B cell (primary cell): ENCODE measurements at regions not wholly inside any gene's neighbourhood (a gene's known extent, or its start where the extent isn't known, plus 50 kb on each side); places are given as distances from the start of the nearest gene placed in this dataset.

Source experiments
- ATAC-seq: fragments of 200-7000 bp; cut with Tn5 transposase; one replicate; pipeline ENCODE4 v1.10.0; 2021; ENCODE audit warnings: low read depth, mild to moderate bottlenecking, moderate number of reproducible peaks, moderate library complexity
- CTCF ChIA-PET: fragments of 350-600 bp; sonication (Branson Sonifier 250); formaldehyde crosslinking; loops from one replicate; lab custom pipeline; 2021; ENCODE audit warnings: antibody characterized with exemption, inconsistent platforms; lab: Charles Lee
- POLR2A ChIA-PET: fragments of 350-600 bp; sonication (Branson Sonifier 250); formaldehyde crosslinking; loops from one replicate; lab custom pipeline; 2021; ENCODE audit warnings: antibody characterized with exemption; lab: Charles Lee
- DNase-seq: peaks from one replicate; pipeline ENCODE4 v3.0.0; 2013
- H2AFZ ChIP-seq: 2 replicates; pipeline ENCODE4 v1.6.1; 2012; ENCODE audit warnings: mild to moderate bottlenecking, low read depth, low read length; ENCODE audit not compliant: insufficient read depth, poor library complexity, severe bottlenecking
- H3K27ac ChIP-seq, 2 donors: 1 replicate in 1 of 2; 2 replicates in 1 of 2; pipeline ENCODE4 v1.5.1; 2012 to 2013; ENCODE audit warnings: low read length in 2 of 2, mild to moderate bottlenecking in 2 of 2, moderate library complexity in 1 of 2
- H3K27me3 ChIP-seq, 4 experiments: fragments of 200-600 bp in 1 of 4; sonication (generic) in 1 of 4; replicated peaks in 1 of 4; 1 replicate in 2 of 4; 2 replicates in 2 of 4; pipeline versions ENCODE4 v1.6.1 to v1.7.0; 2013 to 2016; ENCODE audit warnings: low read length in 3 of 4, mild to moderate bottlenecking in 2 of 4, mixed read lengths in 1 of 4, moderate library complexity in 1 of 4; ENCODE audit not compliant: insufficient read depth in 4 of 4, control insufficient read depth in 3 of 4; ENCODE audit errors: control extremely low read depth in 1 of 4
- H3K36me3 ChIP-seq, 2 experiments: replicated peaks in 1 of 2; 1 replicate in 1 of 2; 2 replicates in 1 of 2; pipeline versions ENCODE4 v1.6.1 to v1.7.1; 2013; ENCODE audit warnings: low read length in 1 of 2; ENCODE audit not compliant: insufficient read depth in 2 of 2, control insufficient read depth in 1 of 2; ENCODE audit errors: control extremely low read depth in 1 of 2, extremely low read depth in 1 of 2
- H3K4me1 ChIP-seq, 2 donors: fragments of 200-600 bp in 1 of 2; sonication (generic) in 1 of 2; 1 replicate in 1 of 2; 2 replicates in 1 of 2; pipeline versions ENCODE4 v1.5.1 to v1.6.1; 2013 to 2017; ENCODE audit warnings: low read length in 2 of 2; ENCODE audit not compliant: control insufficient read depth in 2 of 2, insufficient read depth in 2 of 2
- H3K4me2 ChIP-seq: replicated peaks from 2 replicates; pipeline ENCODE3; 2012; ENCODE audit warnings: mild to moderate bottlenecking, low read depth, low read length; ENCODE audit not compliant: poor library complexity, severe bottlenecking
- H3K4me3 ChIP-seq, 5 experiments: fragments of 200-600 bp in 1 of 5; sonication (generic) in 1 of 5; 1 replicate in 3 of 5; 2 replicates in 2 of 5; pipeline versions ENCODE4 v1.5.1 to v1.7.0; 2011 to 2016; ENCODE audit warnings: low read length in 4 of 5, mild to moderate bottlenecking in 4 of 5, low read depth in 2 of 5, control low read depth in 1 of 5, moderate library complexity in 1 of 5; ENCODE audit not compliant: insufficient read depth in 1 of 5; ENCODE audit errors: control extremely low read depth in 1 of 5, extremely low read depth in 1 of 5
- H3K79me2 ChIP-seq: fragments of 200-600 bp; sonication (generic); one replicate; pipeline ENCODE4 v1.6.0; 2016; ENCODE audit warnings: low read length; ENCODE audit not compliant: control insufficient read depth, insufficient read depth
- H3K9ac ChIP-seq: fragments of 200-600 bp; sonication (generic); 2 replicates; pipeline ENCODE4 v1.6.1; 2017; ENCODE audit warnings: mild to moderate bottlenecking, low read length, moderate library complexity
- H3K9me3 ChIP-seq, 3 donors: one replicate each; pipeline versions ENCODE4 v1.6.1 to v1.7.1; 2013; ENCODE audit warnings: low read length in 2 of 3; ENCODE audit not compliant: control insufficient read depth in 2 of 3, insufficient read depth in 1 of 3; ENCODE audit errors: control extremely low read depth in 1 of 3
- H4K20me1 ChIP-seq: 2 replicates; pipeline ENCODE4 v1.6.0; 2012; ENCODE audit warnings: mild to moderate bottlenecking, low read length; ENCODE audit not compliant: insufficient read depth, control insufficient read depth, poor library complexity, severe bottlenecking
- H3K27ac Mint-ChIP-seq: one replicate; pipeline ENCODE4 v1.8.0; 2021; ENCODE audit warnings: mixed read lengths
- H3K27me3 Mint-ChIP-seq: one replicate; pipeline ENCODE4 v1.8.0; 2021; ENCODE audit warnings: mixed read lengths
- H3K4me1 Mint-ChIP-seq: one replicate; pipeline ENCODE4 v1.8.0; 2021; ENCODE audit warnings: mixed read lengths
- H3K4me3 Mint-ChIP-seq: one replicate; pipeline ENCODE4 v1.8.0; 2021; ENCODE audit warnings: mixed read lengths
- H3K9me3 Mint-ChIP-seq: one replicate; pipeline ENCODE4 v1.8.0; 2022; ENCODE audit warnings: mixed read lengths; ENCODE audit not compliant: insufficient read depth
- CTCF ChIP-seq: fragments of 200-600 bp; IDR thresholded peaks from one replicate; pipeline ENCODE4 v1.8.0; 2022; ENCODE audit warnings: antibody characterized with exemption, mild to moderate bottlenecking
- EZH2 ChIP-seq: IDR thresholded peaks from 2 replicates; pipeline ENCODE4 v1.6.1; 2012; ENCODE audit warnings: borderline replicate concordance, low read depth, mild to moderate bottlenecking, moderate library complexity, low read length; ENCODE audit not compliant: insufficient read depth, poor library complexity, severe bottlenecking
- WGBS: methylation state at CpG from one replicate; pipeline ENCODE4 v1.1.5; 2013; ENCODE audit warnings: missing lambda C conversion rate; ENCODE audit not compliant: insufficient coverage; 5-methylcytosine and 5-hydroxymethylcytosine counted together
- intact Hi-C: fragments of 100-400 bp; cut with micrococcal nuclease; formaldehyde crosslinking; loops from one replicate; pipeline ENCODE4 v1.10.0; 2022

GRCh38 chr7:152911922-152912321 is 152.4 kb downstream of the ACTR3B start:
- Histone ChIP-seq H3K27ac (no peak overlapping the region), H3K79me2 (no peaks in the 10 kb centered on the region), H2AFZ (no peak overlapping the region), H3K27me3 (no peaks in the 10 kb centered on the region), H3K4me3 (no peak overlapping the region), H3K9me3 (no peaks in the 10 kb centered on the region), H3K36me3 (no peaks in the 10 kb centered on the region), H4K20me1 (no peaks in the 10 kb centered on the region), H3K4me1 (no peaks in the 10 kb centered on the region), H3K9ac (no peak overlapping the region), H3K4me2 (no peak overlapping the region)
- H3K4me1 Mint-ChIP-seq = no peaks in the 10 kb centered on the region
- WGBS = 92% methylated on average over 8 of the region's 11 CpGs
- no peak overlapping the region for H3K27ac Mint-ChIP-seq
- no peak for ATAC-seq
- H3K4me3 Mint-ChIP-seq = no peak overlapping the region
- no peaks in the 10 kb centered on the region for H3K27me3 Mint-ChIP-seq
- H3K9me3 Mint-ChIP-seq = no peaks in the 10 kb centered on the region
- no peak for TF ChIP-seq CTCF
- TF ChIP-seq EZH2 = no peak
- intact Hi-C loops = no loop called here
- ChIA-PET CTCF (no interaction called here), POLR2A (no interaction called here)
- no peak for DNase-seq

GRCh38 chr7:152912511-152912910 is 153.0 kb downstream of the ACTR3B start:
- Mint-ChIP-seq H3K27ac (no peak overlapping the region), H3K27me3 (no peaks in the 10 kb centered on the region), H3K9me3 (no peaks in the 10 kb centered on the region), H3K4me3 (no peak overlapping the region), H3K4me1 (no peaks in the 10 kb centered on the region)
- WGBS = 92% methylated on average over 5 of the region's 5 CpGs
- Histone ChIP-seq H3K36me3 (no peaks in the 10 kb centered on the region), H3K4me3 (no peak overlapping the region), H3K4me1 (no peaks in the 10 kb centered on the region), H3K27me3 (no peaks in the 10 kb centered on the region), H4K20me1 (no peaks in the 10 kb centered on the region), H3K79me2 (no peaks in the 10 kb centered on the region), H2AFZ (no peak overlapping the region), H3K9me3 (no peaks in the 10 kb centered on the region), H3K4me2 (no peak overlapping the region), H3K27ac (no peak overlapping the region), H3K9ac (no peak overlapping the region)
- intact Hi-C loops = no loop called here
- ATAC-seq (no peak), DNase-seq (no peak)
- ChIA-PET POLR2A (no interaction called here), CTCF (no interaction called here)
- TF ChIP-seq CTCF (no peak), EZH2 (no peak)
